C1 segment of cervical spinal cord (tissue), 14 donors: ENCODE measurements at regions not wholly inside any gene's neighbourhood (a gene's known extent, or its start where the extent isn't known, plus 50 kb on each side); places are given as distances from the start of the nearest gene placed in this dataset.
"Not testable (repeated sequence)": the region's sequence is repeated elsewhere in the genome, so short reads cannot be mapped to it uniquely, and the experiment has no call there.

Experiments
- DNase-seq, 14 donors: peaks; one replicate each; lab custom pipeline; 2025; lab: John Stamatoyannopoulos, UW

DNA sequence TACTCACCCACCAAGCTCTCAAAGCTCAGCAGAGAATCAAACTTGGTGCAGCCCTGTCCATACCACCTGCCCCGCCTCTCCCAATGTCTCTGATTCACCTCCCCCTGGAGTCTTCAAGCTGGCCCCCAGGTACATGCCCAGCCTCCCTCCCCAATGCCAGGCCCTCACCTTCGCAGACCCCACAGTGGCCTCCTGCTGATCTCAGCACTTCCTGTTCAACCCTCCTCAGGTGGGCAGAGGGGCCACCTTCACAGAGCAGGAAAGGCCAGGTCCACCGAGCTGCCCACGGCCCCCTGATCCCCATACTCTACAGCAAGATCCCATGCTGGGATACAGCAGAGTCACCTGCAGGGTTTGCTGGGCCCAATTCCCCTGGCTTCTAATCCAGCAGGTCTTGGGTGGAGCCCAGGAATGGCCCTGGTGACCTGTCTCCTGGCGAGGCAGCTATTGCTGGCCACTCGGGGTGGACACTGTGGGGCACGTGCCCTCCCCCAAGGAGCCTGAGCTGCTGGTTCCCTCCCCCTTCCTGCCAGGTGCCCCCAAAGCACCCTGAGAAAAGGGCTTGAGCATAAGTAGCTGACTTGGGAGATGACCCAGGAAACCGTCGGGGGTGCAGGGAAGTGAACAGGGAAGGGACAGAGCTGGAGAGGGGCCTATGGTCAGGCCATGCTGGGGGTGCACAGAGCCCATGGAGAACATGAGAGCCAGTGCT, 150.7 kb downstream of the BRD1 start:
- no peak for DNase-seq

DNA sequence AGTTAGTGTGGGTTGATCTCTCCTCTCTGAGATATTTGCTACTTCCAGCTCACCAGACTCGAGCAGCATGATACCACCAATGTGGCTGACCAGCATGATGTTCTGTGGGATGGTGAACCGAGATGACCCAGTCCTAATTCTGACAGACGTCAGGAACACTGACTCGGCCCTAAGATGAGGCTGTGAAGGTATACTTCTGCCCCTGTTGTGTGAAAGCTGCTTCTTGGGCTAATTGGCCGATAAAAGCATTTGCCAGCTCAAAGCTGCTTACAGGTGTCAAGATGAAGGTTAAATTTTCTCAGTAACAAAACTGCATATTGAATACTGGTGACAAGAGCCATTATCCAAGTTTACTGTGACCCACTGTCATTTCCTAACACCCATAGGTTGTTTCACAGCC, 151.4 kb downstream of the BRD1 start:
- no peak for DNase-seq

DNA sequence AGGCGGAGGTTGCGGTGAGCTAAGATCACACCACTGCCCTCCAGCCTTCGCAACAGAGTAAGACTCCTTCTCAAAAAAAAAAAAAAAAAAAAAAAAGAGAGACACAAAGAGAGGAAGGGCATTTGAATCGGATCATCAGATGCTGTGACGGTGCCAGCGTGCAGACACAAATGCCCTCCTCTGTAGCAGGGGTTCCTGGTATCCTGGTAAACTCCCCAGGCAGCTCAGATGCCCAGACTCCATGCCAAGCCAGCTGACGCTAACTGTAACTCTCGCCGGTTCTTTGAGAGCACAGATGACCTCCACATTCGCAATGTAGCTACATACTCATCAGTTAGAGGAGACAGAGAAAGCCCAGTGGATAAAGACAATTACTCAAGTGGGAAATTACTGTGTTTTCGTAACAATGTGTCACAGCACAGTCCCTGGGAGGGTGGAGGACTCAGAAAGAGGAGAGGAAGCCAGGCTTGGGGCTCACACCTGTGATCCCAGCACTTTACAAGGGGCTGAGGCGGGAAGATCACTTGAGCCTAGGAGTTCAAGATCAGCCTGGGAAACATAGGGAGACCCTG, 153.1 kb downstream of the BRD1 start:
- DNase-seq, result no peak

DNA sequence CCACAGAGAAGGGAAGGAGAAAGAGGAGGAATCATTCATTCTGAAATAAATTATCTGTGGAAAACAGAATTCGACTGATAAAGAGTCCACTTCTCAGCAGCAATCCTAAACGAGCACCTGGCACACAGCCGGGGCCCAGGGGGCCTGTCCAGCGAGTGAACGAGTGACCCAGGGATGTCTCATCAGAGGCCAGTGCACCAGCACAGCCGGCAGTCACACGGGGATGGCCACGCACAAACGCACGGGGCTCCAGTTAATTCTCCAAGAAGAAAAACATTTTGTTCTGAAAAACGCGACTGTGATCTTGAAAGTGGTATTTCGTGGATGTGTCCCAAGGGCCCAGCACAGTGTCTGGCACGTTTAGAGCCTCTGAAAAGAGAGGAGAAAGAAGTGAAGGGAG, 154.6 kb downstream of the BRD1 start:
- no peak for DNase-seq

DNA sequence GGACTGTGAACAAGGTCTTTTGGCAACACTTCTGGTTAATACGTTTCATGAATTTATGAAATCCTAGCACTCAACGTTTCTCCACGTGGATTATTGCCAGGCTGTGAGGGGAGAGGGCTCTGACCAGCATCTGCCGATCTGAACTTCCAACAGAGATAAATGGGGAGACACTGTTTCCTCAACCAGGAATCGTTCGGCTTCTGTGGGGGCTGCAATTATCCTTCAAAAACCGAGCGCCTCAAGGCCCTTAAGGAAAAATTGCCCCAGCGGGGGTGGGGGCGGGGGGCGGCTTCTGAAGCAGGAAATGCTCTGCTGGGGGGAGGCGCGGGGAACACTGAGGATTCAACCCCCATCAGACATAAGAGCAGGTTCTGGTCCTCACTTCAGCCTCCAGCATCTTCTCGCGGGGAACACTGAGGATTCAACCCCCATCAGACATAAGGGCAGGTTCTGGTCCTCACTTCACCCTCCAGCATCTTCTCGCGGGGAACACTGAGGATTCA, 155.6 kb downstream of the BRD1 start:
- DNase-seq, result no peak

DNA sequence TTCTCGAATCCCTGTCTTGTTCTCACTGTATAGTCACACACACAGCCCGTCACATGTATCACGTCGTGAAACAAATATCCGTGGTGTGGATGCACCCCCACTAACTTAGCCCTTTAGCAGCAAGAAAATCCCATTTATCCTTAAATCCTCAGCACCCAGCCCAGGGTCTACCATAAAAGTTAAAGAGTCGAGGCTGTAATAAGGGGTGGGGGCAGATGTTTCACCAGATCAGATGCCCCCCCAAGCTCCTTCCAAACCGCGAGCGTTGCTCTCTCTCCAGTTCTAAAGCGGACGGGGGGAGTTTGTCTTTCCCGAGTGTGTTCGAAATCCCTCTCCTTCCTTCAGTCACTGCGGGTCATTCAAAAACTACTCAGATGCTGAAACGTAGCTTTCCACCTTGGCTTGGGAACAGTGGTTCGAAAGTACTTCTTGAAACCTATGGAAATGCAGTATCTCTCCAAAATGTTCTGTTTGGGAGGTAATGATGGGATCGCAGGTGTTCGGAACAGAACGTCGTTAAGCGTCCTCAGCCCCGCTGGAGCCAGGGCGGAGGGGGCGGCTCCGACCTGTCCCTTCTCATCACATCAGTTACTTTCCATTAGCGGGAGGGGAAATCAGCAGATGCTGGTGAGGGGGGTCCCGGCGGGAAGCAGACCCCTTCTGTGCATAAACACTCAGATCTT, 156.2 kb downstream of the BRD1 start:
- DNase-seq, result no peak

DNA sequence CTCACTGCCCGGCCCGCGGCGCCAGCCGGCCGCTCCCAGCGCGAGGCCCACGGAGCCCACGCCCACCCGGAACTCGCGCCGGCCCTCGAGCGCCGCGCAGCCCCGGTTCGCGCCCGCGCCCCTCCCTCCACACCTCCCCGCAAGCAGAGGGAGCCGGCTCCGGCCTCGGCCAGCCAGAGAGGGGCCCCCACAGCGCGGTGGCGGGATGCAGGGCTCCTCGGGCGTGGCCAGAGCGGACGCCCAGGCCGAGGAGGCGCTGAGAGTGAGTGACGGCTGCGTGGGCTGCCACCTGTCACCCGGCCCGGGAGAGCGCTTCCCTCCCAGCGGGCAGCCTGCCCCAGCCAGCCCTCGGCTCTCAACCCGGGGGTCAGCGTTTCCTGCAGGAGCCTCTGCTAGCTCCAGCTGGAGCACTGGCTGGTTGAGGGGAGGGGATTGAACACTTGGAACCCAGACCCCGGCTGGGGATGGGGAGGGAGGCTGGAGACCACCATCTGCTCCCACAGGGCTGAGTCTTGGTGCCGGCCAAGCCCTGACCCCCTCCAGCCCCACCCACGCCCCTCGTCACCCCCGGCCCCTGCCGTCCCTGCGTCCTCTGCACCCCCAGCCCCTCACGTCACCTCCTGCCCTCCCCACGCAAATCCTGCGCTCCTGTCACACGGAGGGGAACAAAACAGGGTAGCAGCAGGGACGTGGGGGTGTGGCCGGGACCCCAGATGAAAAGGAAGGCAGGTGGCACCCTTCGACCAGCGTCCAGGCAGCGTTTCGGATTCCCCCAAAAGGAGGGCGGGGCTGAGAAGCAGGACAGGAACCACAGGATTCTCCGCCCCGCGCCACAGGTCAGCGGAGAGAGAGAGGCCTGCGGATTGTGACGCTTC, 157.0 kb downstream of the BRD1 start:
- DNase-seq, result no peak

DNA sequence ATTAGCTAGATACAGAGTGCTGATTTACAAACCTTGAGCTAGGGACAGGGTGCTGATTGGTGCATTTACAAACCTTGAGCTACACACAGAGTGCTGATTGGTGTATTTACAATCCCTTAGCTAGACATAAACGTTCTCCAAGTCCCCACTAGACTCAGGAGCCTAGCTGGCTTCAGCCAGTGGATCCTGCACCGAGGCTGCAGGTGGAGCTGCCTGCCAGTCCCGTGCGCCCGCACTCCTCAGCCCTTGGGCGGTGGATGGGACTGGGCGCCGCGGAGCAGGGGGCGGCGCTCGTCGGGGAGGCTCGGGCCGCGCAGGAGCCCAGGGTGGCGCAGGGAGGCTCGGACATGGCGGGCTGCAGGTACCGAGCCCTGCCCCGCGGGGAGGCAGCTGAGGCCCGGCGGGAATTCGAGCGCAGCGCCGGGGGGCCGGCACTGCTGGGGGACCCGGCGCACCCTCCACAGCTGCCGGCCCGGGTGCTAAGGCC, 157.7 kb downstream of the BRD1 start:
- DNase-seq, result not testable (repeated sequence)

DNA sequence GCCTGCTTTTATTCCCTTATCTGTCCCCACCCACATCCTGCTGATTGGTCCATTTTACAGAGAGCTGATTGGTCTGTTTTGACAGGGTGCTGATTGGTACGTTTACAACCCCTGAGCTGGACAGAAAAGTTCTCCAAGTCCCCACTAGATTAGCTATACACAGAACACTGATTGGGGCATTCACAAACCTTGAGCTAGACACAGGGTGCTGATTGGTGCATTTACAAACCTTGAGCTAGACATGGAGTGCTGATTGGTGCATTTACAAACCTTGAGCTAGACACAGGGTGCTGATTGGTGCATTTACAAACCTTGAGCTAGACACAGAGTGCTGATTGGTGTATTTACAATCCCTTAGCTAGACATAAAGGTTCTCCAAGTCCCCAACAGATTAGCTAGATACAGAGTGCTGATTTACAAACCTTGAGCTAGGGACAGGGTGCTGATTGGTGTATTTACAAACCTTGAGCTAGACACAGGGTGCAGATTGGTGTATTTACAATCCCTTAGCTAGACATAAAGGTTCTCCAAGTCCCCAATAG, 158.2 kb downstream of the BRD1 start:
- DNase-seq, result not testable (repeated sequence)

DNA sequence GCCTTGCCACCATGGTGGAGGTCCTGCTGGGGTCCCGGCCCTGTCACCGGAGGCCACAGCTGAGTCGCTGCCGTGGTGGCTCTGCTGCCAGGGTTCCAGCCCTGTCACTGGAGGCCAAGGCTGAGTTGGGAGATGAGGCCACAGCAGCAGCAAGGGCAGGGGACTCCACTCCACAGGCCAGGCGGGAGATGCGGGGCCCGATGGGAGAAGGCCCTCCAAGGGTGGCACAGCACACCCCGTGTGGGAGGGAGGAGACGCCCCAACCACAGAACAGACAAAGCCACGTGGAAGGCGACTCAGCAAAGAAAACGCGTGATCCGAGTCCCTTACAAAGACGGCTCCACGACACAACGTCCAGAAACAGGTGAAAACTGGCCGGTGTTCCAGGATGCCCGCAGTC, 159.3 kb downstream of the BRD1 start:
- DNase-seq, result no peak

DNA sequence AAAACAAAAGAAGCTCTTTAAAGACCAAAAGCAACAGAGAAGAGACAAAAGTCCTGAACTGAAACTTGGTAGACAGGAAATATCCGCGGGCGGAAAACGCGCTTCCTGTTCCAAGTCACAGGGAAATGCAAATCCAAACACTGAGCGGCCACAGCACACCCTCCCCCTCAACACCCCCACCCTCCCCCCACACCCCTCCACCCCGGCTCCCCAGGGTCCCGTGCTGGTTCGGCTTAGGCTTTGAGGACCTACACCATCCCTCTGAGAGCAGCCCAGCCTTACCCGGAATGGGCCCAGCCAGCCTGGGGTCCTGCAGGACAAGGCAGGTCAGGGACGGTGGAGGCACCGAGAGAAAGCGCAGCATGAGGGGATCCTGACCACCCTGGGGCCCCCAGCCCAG, 160.4 kb downstream of the BRD1 start:
- no peak for DNase-seq

DNA sequence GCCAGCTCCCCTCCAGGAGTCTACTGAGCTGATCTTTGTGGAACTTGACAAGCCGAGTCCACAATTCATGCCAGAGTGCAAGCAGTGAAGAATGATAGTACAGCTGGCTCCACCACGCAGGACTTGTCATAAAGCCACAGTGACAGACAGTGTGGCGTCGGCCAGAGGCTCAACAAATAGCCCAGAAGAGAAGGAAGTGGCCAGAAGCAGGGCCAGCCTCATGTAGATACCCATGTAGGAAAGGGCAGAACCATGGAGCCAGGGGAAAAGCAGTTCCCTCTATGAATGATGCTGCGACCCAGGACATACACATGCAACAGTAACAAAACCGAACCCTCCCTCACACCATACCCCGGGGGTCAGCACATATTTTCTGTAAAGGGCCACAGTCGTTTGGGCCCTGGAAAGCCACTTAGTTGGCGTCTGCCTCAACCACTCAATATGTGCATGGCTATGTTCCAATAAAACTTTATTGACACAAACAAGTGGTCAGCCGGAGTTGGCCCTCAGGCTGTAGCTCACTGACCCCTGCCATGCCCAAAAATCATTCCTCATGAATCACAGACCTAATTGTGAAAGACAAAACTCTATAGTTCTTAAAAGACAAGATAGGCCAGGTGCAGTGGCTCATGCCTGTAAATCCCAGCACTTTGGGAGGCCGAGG, 161.4 kb downstream of the BRD1 start:
- no peak for DNase-seq

DNA sequence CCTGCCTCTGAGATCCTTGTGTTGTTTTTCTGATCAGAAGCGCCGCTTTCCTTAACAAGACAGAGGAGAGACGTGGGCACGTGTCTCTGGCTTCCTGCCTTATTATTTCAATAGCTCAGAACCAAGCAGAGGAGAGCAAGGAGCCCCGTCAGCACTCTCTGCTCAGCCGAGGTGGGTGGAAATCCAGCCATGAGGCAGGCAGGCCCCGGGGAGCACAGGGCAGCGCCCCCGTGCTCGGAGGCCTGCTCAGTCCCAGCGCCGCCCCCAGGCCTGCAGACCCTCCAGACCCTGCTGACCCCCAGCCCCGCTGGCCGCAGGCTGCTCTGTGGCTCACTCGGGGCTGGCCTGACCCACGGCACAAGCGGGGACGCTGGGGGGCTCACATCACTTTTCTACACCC, 162.8 kb downstream of the BRD1 start:
- DNase-seq, result no peak

DNA sequence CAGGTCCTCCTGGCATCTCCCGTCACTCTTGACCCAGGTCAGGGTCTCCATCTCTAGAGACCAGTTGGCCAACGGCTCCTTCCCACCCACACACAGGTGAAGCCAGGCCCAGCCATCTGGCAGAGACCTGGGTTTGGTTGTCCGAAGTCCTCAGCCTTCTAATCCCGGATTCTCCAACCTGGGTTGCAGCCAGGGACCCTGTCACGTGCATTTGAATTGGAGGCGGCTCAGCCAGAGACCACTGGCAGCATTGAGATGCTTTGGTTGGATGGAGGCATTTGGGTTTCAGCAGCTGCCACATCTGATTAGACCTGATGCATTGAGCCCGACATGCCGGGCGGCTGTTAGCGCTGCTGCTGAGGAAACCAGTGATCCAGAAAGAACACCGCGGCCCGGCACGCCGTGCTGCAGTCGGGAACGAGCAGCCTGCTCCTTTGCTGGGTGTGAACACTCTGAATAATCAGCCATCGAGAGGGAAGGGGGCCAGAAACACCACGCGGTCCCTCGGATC, 163.2 kb downstream of the BRD1 start:
- peak in 1 of 14 donors; percentile 30 for DNase-seq

DNA sequence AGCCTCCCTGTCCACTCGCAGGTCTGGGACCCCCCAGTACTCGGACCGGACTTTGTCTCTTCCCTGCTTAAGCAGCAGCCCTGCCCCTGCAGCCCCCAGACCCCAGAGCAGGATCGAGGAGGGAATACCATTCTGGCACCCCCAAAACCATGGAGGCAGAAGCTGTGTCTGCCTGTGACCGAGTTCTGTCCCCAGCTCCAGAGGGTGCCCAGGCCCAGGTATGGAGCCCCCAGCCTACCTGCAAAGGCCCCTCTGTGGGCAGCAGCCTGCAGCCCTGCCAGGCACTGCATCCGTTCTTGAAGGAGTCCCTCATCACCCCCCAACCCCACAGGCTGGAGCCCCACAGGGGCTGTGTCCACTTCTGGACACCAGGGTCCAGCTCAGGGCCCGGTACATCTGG, 163.8 kb downstream of the BRD1 start:
- no peak for DNase-seq

DNA sequence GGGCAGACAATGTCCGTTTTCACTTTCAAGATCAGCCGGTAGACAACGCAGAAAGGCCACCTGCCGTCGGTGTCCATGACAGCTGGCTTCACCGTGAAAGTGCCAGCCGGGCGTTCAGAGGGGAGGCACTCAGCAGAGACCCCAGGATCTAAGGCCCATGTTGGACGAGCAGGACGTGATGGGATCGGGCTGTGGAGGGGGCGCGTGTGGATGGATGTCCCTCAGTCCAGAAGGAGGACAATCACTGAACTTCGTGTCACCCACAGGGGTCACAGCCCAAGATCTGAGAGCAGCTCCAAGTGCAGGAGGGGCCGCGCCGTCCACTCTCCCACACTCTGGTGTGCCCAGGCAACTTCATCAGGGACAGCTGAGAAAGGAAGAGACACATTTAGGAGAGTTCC, 164.4 kb downstream of the BRD1 start:
- DNase-seq, result no peak

DNA sequence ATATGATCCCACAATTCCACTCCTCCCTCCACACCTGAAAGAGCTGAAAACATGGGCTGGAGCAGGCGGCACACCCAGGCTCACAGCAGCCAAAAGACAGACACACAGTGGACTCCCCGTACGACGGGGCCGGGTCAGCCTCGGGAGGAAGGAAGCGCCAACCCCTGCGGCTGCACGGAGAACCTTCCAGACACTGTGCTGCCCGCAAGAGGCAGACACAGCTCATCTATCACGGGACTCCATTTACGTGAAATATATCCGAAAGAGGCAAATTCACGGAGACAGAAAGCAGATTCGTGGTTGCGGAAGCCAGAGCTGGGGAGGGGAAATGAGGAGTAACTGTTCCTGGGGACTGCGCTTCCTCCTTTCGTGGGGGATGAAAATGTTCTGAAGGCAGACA, 165.0 kb downstream of the BRD1 start:
- no peak for DNase-seq

DNA sequence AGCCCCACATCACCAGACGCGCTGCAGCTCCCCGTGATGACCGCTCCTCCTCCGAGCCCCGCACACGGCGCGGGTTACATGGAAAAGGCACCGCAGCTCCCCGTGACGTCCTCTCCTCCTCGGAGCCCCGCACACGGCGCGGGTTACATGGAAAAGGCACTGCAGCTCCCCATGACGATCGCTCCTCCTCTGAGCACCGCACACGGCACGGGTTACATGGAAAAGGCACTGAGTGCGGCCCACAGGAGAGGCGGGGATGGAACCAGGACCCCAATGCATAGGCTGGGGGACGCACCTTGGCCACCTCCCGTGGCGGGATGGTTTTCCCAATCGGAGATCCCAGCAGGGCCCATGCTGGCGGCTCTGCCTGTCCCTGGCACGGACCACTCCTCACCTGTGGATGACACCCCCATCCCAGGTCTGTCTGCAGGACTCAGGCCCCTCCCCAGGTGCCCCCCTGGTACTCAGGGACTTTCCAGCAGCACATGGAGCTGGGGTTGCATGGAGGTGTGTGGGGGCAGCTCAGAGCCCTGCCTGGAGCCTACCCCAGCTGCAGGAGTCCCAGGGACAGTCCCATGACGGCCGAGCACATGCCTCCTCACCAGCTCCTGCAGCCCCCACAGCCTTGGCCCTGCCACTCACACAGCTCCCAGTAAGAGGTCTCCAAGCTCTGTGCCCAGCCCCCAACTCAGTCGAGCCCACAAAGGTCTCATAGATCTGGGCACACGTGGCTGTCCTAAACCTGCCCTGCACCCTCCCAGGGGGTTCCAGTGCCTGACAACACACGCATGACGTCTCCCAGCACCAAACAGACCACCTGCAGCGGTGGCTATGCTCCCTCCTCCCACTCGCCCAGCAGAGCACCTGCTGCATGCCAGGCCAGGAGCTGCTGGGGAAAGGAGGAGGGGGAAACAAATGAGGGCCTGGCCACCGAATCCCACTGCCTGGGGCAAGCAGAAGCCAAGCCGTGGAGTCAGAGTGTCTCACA, 166.6 kb downstream of the BRD1 start:
- DNase-seq, result no peak

DNA sequence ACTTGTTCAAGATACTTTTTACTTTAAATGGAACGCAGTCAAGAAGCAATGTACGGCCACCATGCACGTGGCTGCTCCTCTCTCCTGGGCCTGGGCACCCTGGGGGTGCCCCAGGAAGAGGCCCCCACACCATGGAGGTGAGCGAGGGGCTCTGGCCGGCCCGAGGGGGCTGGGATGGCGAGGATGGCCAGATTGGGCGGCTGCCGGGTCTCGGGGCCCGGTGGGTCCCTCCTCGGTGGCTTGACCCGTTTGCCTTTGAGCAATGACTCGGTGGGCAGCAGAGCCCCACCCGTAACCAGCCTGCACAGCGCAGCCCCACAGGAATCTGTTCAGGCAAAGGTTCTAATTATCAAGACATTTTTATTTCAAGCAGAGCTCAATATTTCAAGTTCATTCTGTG, 167.4 kb downstream of the BRD1 start:
- no peak for DNase-seq

DNA sequence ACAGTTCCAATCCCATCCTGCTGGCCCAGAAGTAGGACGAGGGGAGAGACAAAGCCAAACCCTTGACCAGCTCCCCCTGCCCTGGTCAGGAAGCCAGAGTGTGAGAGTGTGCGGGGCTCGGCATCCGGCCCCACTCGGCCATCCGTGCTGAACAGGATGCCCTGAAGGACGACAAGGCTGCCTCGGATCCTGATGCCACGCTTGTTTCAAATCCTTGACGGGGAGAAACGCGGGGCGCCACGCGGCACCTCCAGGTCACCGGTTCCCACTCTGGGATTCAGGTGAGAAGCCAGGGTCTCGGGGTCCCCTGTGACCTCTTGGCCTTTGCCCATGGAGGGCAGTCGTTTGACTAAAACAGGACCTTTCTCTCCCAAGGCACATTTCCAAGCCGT, 167.8 kb downstream of the BRD1 start:
- DNase-seq, result no peak
